ENCODE measurements at regions not wholly inside any gene's neighbourhood (a gene's known extent, or its start where the extent isn't known, plus 50 kb on each side); places are given as distances from the start of the nearest gene placed in this dataset.
"Not testable (repeated sequence)": the region's sequence is repeated elsewhere in the genome, so short reads cannot be mapped to it uniquely, and the experiment has no call there.

- TF ChIP-seq POLR2AphosphoS5 (IDR thresholded peaks at IDR 0.05; ENCODE audit: low read depth, low read length); MAX (IDR thresholded peaks at IDR 0.05); POLR2A (IDR thresholded peaks at IDR 0.05; ENCODE audit: borderline replicate concordance, extremely low read depth, insufficient read depth, insufficient read length): not testable (repeated sequence)
Observed at GRCh38 chr15:88965097-88965496, 51.9 kb upstream of the MFGE8 start.
